ENCODE measurements at regions not wholly inside any gene's neighbourhood (a gene's known extent, or its start where the extent isn't known, plus 50 kb on each side); places are given as distances from the start of the nearest gene placed in this dataset.
"Not testable (repeated sequence)": the region's sequence is repeated elsewhere in the genome, so short reads cannot be mapped to it uniquely, and the experiment has no call there.

DNA sequence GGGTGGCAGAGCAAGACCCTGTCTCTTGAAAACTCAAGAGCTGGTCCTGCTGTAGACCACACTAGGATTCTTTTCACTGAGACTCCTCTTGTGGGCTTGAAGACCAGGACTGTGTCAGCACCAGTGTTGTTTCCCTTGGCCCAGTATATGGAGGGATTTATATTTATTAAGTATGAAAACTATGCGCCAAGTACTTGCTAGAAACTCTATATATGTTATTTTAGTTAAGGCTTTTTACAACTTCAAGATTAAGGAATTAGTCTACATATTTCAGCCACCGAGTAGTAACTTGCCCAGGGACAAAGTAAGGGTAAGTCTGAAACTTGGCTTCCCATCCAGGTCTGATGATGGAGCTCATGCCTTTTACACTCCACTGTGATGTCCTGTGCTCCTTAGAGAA lies 488.4 kb downstream of the PCNX1 start:
- DNase-seq (ENCODE audit: low read depth), result no peak

DNA sequence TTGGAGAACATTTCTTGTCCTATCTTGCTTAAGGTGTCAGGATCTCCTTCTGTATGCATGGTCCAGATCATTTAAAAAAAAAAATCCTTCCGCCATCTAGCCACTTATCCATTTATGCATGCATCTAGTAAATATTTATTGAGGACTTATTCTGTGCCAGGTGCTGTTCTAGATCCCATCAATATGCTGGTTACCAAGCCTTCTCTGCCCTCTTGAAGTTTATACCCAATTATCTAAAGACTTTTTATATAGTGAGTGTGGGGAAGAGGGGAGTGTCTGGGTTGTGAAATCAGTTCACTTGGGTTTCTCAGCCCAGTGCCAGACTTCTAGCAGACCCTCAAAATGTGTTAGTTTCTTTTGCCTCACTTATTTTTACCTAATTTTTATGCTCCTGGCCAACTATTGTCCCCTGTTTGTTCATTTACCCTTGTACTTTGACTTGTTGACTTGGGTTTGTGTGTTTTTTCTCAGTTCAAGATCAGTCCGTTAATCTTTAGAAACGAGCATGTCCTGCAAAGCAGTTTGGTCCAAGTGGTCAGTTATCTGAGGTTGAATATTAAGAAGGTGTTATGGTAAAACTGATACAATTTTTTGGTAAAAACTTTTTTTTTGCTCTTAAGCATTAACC lies 488.9 kb downstream of the PCNX1 start:
- no peak for DNase-seq (ENCODE audit: low read depth)

DNA sequence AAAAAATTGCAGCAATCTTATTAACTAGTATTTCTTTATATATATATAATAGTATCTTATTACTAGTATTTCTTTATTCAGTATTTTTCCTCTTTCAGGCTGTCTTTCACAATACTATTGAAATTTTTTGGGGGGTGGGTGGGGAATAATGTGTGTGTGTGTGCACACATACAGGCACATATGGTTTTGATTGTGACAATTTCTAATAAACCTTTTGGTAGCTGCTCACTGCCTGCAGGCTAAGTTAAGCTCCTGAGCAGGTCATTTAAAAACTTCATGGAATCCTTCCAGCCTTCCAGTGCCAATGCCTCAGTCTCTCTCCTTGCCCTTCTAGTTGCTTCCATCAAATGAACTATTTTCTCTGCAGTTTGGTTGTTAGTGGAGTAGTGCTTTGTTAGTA lies 490.1 kb downstream of the PCNX1 start:
- DNase-seq (ENCODE audit: low read depth), result no peak

DNA sequence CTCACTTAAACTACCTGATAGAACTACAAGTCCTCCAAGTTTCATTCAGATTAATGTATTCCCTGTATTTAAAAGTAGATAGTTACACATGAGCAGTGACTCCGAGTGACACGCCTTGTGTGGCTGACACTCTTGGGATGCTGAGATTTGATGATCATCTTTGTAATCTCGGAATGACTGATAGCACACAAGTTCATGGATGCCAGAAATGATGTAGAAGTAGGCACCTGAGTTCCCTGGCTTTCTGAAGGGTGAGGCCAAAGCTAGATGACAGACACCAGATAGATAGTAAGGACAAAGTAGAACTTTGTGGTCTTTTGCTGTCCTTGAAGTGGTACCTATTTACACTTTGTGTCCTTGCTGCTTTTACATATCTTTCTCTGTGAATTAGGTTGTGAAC lies 491.2 kb downstream of the PCNX1 start:
- DNase-seq (ENCODE audit: low read depth), result no peak

DNA sequence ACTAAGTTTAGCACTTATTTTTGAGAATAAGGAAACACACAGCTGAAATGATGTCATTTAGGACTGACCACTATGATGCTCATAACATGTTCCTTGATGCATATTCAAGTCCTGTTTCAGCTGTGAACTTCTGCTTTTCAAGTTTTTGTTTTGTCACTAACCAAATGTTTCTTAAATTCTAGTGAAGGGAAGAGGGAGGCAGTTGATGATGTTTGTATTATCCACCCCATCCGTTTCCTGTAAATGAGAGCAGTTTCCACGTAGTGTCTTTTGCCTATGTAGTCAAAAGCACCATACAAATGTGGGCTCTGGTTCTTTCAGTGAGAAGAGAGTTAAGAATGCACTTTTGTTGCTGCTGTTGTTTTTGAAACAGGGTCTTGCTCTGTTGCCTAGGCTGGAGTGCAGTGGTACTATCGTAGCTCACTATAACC lies 491.8 kb downstream of the PCNX1 start:
- DNase-seq (ENCODE audit: low read depth), result no peak

DNA sequence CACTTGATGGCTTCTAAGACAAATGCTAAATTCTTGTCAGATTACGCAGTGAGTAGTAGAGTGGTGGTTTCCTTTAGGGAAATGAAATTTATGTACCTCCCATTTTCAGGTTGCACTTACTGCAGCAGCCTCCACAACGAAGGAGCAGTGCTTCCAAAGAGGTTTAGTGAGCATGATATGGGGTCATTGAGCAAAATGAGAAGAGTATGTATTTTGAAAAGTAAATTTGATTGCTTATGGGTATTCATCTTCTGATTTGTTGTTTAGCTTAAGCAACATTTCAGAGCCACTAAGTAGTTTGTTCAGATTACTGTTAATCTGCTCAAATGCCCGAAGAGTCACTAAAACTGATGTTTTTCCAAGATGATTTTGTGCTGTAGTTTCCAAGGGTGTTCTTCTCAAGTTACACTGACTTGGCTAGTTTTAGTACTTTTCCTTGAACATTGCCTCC lies 493.6 kb downstream of the PCNX1 start:
- no peak for DNase-seq (ENCODE audit: low read depth)

DNA sequence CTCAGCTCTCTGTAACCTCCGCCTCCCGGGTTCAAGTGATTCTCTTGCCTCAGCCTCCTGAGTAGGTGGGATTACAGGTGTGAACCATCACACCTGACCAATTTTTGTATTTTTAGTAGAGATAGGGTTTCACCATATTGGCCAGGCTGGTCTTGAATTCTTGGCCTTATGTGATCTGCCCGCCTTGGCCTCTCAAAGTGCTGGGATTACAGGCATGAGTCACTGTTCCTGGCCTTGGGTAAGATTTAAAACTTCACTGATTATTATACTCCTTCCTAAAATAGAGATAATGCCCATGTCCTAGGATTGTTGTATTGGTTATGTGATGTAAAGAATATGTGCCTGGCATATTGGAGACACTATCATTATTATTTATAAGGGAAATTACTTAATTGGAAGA lies 495.2 kb downstream of the PCNX1 start:
- not testable (repeated sequence) for DNase-seq (ENCODE audit: low read depth)

DNA sequence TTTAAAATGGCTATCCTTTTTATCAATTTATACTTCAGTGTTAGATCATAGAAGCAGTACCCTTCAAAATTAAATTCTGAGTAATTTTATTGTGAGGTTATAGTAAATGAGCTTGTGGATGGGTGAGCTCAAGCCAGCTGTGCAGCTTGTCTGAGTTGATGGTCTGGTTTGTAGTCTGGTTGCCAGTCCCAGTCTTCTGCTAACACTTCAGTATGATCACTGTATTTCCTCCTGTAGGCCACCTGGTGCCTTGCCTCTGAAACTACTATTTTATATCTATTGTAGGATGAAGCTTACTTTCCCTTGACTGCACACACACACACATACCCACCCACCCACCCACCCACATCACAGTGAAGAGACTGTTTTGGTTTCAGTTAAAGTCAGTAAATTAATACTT lies 496.4 kb downstream of the PCNX1 start:
- DNase-seq (ENCODE audit: low read depth), result no peak

DNA sequence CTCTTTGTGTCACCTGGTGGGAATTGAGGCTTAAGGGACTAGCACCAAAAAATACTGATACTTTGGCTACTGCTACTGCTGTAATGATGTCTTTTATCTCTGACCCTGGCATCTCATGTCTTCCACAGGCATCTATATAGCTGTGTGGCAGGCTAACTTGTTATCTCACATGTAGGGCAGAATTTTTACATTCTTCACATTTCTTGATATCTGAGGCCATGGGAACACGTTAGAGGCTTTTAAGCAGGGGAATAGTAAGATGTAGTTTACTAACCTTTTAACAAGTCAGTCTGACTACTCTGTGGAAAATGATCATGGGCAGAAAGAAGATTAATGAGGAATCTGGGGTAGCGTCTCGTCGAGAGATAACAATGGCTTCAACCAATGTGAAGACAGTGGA lies 498.4 kb downstream of the PCNX1 start:
- no peak for DNase-seq (ENCODE audit: low read depth)

DNA sequence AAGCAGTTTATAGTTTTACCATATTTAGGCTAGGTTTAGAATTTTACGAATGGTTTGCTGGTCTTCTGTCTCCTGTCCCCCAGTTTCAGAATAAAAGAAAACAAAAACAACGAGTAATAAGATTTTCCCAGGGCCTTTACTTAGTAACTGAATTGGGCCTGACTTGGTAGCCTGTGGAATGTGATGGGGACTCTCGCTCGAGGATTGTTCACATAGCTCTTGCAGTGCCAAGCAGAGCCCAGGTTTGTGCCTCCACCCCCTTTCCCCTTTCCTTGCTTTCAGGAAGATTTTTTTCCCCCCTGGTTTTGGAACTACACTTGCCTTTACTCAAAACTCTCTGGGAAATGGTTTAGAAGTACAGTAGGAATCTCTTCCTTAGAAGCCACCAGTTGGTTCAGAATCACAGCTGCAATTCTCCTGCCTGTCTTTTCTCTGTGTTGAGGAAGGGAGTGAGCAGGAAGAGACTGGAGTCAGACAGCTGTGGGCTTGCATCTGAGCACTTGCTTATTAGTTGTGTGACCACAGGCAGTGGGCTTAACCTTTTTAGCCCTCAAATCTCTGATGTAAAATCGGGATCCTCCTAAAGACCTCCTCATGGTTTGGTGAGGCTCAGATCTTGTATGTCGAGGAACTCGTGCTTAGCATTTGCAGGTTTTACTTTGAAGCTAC lies 501.2 kb downstream of the PCNX1 start:
- DNase-seq (ENCODE audit: low read depth), result no peak

DNA sequence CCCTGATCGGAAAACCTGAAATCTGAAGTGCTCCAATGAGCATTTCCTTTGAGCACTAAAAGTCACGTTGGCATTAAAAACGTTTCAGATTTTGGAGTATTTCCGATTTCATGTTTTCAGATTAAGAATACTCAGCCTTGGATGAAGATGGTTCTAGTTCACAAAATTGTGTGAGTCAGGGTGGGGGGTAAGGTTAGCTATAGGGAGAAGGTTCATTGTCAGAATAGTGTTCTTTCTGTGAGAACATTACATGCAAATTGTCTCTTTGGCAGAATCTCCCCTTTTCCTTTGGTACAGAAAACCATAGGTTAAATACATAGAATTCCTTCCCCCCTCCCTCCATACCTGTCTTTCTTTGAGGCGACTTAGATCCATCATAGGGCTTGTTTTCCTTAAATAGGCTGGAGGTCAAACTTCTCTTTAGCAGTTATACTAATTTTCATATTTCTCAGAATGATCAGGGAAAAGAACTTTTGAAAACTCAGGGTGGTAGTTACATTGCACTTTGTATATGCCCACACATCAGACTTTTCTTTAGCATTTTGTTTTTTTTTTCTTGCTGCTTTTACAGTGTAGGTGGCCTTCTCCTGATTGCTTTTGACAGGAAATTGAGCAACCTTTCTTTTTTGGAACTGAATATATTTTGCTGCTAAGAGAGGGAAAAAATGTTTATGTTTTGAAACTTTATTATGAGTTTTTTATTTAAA lies 503.5 kb downstream of the PCNX1 start:
- DNase-seq (ENCODE audit: low read depth), result no peak

DNA sequence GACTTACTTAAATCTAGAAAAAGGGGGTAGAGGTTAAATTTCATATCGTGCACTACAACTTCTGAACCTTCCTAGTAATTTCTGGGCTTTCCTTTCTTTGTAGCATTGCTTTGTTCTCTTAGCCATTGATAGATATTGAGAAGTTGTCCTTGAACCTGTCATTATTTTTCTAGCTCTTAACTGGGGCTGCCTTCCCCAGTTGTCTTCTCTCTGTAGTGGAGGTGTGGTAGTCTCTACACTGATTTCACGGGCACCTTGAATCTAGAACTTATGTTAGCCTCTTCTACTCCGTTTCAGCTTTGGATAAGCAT lies 504.0 kb downstream of the PCNX1 start:
- DNase-seq (ENCODE audit: low read depth), result no peak

DNA sequence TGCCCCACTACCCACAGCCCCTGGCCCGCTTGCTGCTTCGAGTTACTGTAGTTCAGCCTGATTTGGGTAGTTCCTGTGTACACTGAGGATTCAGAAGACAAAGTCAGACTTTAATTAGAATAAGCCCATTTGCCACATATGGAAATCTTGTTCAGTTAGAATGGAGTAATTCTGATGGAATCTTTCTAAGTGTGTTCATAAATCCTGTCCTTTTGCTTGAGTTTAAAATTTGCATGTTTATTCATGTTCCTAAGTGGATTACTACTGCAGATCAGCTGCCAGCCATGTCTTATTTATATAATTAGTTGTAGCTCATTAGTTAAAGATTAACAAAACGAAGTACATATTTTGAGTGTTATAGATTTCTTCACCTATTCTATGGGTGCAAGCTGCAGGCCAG lies 504.5 kb downstream of the PCNX1 start:
- no peak for DNase-seq (ENCODE audit: low read depth)

DNA sequence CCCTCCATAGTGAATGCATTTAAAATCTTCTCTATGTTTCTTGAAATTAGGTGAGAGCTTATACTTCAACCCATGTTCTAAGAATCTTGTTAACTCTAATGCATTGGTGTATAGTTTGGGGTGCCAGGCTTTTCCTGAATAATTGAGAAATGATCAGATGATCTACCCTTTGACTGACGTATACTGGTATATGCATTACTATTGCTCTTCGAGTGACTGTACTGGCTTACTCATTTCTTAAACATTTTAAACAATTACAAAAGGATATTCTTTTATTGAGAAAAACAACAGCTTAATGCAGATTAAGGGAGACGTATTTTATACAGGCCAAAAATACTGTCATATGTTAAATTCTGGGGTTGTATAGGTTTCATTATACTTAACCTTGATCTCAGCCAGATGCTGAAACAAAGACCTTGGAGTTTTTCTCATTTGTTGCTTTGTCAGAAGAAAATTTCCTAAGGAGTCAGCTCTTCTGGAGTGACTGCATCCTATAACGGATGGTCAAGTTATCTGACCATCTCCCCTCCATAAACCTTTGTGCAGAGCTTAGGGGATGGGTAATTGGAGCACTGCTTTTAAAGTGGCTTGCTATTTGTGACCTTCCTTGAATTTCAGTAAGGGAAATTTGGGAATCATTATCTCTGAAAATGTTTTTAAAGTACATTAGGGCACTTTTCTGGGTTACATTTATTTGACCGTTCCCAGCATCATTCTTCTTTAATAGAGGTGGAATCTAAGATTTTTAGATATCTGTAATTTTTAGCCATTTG lies 507.6 kb downstream of the PCNX1 start:
- no peak for DNase-seq (ENCODE audit: low read depth)

DNA sequence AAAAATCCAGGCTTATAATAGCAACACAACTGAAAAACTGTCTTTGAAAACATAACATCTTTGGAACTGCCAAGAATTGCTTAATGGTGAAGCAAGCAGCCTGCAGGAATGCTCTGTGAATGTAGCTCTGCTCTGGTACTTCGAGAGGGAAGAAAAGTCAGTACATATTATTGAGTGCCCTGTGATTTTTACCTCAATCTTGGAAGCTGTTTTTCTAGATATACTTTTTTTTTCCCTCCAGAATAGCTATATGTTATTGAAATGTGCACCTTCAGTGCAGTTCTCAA lies 508.1 kb downstream of the PCNX1 start:
- no peak for DNase-seq (ENCODE audit: low read depth)

DNA sequence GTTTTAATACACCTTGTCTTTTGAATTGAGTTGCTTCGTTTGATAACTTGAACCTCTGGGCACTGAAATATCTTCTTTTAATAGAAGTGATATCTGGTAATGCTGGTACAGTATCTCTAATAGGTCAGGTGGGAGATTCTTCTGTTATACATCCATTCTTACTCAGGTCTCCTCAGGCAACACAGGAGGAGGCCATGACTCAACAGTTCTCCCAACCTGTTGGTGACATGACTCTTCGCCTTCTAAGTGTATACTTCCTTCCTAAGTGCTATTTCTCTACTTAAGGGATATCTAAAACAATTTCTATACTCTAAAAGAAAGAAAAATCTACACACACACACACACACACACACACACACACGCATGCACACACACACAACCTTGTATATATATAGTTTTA lies 509.1 kb downstream of the PCNX1 start:
- no peak for DNase-seq (ENCODE audit: low read depth)

DNA sequence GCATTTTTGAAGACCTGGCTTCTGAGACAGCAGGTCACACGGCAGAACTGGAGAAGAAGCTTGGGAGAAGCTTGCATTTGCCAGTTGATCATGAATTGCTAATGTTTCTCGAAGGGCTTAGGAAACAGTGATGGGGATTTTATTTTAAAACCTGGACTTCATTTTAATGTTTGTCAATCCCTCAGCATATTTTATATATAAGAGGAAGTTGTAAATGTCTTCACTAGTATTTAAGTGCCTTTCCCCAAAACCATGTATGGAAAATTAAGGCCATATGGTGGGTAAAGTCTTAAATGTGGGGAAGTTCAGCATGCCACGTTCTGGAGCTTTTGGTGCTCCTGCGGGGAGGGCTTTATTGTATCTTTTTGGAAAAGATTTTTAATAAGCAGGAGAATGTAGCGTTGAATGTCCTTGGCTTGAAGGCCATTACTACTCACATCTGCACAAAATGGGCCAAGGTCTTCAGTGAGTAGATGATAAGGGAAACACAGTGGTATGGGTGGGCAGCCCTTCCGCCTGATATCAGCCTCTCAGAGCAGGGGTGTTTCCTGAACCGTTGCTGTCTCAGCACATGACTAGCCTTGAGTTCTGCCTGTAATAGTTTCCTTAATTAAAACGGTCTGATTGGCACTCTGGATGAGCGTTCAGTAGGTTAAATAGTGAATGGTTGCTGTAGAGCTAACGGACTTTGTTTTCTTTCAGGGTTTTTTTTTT lies 511.4 kb downstream of the PCNX1 start:
- DNase-seq (ENCODE audit: low read depth), result no peak

DNA sequence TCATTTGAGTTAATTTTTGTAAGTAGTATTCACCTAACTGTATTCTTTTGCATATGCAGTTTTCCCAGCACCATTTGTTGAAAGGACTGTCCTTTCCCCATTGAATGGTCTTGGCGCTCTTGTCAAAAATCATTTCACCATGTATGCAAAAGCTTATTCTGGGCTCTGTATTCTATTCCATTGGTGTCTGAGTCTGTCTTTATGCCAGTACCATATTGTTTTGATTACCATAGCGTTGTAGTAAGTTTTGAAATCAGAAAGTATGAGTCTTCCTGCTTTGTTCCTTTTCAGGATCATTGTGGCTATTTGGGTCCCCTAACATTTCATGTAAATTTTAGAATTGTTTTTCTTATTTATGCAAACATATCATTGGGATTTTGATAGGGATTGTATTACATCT lies 508.7 kb upstream of the RGS6 start:
- DNase-seq (ENCODE audit: low read depth), result no peak

DNA sequence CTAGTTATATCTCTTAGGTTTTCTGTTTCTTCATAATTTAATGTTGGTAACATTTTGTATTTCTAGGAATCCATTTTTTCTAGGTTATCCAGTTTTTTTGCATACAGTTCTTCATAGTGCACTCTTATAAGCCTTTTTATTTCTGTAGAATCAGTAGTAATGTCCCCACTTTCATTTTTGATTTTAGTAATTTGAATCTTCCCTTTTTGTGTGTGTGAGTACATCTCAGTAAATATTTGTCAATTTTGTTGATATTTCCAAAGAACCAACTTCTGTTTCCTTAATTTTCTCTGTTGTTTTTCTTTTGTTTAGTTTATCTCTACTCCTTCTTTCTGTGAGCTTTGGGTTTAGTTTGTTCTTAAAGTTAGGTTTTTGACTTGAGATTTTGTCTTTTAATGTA lies 507.3 kb upstream of the RGS6 start:
- DNase-seq (ENCODE audit: low read depth), result no peak

DNA sequence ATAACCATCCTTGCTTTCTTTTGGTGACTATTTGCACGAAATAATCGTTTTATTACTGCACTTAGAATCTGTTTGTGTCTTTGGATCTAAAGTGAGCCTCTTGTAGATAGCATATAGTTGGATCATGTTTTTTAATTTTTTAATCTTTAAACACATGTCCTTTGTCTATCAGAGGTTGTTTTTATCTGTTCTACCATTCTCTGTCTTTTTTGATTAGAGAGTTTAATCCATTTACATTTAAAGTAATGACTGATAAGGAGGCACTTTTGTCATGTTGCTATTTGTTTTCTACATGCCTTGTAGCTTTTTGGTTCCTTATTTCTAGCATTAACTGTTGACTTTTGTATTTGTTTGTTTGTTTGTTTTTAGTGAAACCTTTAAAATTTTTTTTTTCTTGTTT lies 506.2 kb upstream of the RGS6 start:
- no peak for DNase-seq (ENCODE audit: low read depth)

DNA sequence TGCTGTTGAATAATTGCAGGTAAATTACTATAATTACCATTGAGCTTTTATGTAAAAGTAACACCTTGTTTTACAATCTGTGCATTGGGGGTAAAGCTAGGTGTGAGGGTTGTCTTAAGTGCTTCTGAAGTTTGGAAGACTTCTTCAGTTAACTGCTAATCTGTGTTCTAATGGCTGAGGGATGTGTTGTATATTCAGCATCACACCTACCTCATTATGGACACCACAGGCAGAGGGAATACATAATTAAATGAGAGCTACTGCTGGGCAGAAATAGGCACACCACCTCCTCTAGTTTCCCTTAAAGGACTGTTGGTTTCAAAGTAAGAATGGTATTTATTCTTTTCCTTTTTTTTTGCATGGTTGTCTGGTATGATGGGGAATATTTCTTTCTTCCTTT lies 502.3 kb upstream of the RGS6 start:
- no peak for DNase-seq (ENCODE audit: low read depth)

DNA sequence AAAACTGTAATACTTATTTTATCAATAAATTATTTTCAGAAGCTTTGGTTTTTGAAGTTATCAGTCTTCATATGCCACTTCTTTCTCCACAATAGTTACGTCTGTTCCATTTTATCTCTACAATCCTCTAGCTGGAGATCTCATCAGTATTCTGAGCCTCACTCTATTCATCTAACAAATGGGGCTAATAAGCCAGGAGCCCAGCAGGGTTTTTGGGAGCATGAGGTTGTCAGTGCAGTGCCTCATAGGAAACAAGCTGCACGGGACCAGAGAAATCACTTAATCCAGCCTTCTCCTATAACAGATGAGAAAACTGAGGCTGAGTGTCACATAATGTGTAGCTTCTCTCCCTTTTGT lies 501.9 kb upstream of the RGS6 start:
- DNase-seq (ENCODE audit: low read depth), result no peak
